ENCODE measurements at regions not wholly inside any gene's neighbourhood (a gene's known extent, or its start where the extent isn't known, plus 50 kb on each side); places are given as distances from the start of the nearest gene placed in this dataset.

DNA sequence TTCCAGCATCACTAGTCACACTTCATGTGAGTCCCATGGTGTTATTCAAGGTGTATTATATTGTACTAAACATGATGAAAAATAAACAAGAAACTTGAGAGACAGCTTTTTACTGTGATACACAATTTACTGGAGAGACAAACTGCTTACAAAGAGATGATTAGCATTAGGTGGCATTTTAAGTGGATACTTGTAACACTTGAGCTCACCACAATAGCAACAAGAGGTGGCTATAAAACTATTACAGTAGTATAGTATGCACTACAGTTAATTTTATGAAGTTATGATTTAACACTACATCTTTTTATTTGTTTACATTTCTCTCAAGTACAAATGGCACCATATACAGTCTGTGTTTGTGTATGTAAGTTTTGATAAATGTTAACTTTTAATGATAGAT is 246.6 kb downstream of the PARM1 start:
- TF ChIP-seq, protein P1, sequence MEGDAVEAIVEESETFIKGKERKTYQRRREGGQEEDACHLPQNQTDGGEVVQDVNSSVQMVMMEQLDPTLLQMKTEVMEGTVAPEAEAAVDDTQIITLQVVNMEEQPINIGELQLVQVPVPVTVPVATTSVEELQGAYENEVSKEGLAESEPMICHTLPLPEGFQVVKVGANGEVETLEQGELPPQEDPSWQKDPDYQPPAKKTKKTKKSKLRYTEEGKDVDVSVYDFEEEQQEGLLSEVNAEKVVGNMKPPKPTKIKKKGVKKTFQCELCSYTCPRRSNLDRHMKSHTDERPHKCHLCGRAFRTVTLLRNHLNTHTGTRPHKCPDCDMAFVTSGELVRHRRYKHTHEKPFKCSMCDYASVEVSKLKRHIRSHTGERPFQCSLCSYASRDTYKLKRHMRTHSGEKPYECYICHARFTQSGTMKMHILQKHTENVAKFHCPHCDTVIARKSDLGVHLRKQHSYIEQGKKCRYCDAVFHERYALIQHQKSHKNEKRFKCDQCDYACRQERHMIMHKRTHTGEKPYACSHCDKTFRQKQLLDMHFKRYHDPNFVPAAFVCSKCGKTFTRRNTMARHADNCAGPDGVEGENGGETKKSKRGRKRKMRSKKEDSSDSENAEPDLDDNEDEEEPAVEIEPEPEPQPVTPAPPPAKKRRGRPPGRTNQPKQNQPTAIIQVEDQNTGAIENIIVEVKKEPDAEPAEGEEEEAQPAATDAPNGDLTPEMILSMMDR (IDR thresholded peaks at IDR 0.05): no peak
- no peak for TF ChIP-seq POLR2A (IDR thresholded peaks at IDR 0.05)
- TF ChIP-seq POLR2AphosphoS5 (IDR thresholded peaks at IDR 0.05): no peak

Measured in stomach (tissue), 4 donors.